Tibial nerve (tissue), 4 donors: ENCODE measurements at regions not wholly inside any gene's neighbourhood (a gene's known extent, or its start where the extent isn't known, plus 50 kb on each side); places are given as distances from the start of the nearest gene placed in this dataset.

Source experiments
- CTCF ChIP-seq, 5 experiments: fragments of 200-600 bp in 3 of 5; fragments of 450-650 bp in 2 of 5; sonication (generic) in 3 of 5; IDR thresholded peaks; one replicate each; pipeline ENCODE4 v1.5.1; 2016 to 2019; ENCODE audit warnings: antibody characterized with exemption in 5 of 5, mild to moderate bottlenecking in 3 of 5, moderate library complexity in 2 of 5
- EP300 ChIP-seq, 2 donors: sonication (generic); formaldehyde crosslinking; IDR thresholded peaks; one replicate each; pipeline ENCODE4 v1.6.1; 2017; ENCODE audit warnings: antibody characterized with exemption in 2 of 2, mild to moderate bottlenecking in 1 of 2
- POLR2A ChIP-seq, 2 donors: fragments of 450-650 bp; IDR thresholded peaks; one replicate each; pipeline ENCODE4 v1.6.1; 2017; ENCODE audit warnings: antibody characterized with exemption in 2 of 2, mild to moderate bottlenecking in 2 of 2, moderate library complexity in 2 of 2

DNA sequence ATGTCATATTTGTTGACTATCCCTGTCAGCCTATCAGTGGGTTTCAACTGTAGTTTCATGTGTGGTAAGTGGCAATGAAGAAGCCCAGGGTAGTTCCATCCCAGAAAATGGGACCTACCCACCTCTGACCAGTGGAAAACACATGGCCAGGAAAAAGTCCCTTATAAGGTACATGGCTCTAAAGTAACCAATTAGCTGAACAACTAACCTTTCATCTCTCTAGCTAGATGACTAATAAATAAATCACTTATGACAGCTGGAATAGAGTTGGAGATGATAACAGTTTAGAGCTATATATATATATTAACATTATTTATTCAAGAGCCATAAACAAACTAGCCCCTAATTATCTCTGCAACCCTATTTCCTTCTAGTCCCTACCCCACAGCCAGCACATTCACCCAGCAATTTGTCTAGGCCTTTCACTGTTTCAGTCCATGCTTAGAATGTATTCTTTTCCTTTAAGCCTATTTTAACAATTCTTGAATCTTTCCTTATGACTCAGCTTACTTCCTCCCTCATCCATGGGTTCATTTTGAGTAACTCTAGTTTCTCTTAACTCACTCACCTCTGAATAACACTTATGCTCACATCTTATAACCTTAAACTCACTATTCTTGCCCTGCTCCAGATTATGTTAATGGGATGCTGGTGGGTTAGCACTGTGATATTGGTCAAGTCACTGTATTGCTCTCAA, 83.7 kb downstream of the TNFSF18 start:
- TF ChIP-seq CTCF (IDR thresholded peaks at IDR 0.05) = no peak
- no peak for TF ChIP-seq POLR2A (IDR thresholded peaks at IDR 0.05)
- no peak for TF ChIP-seq EP300 (IDR thresholded peaks at IDR 0.05)
